Middle frontal gyrus (tissue), 1 donor: ENCODE measurements at regions not wholly inside any gene's neighbourhood (a gene's known extent, or its start where the extent isn't known, plus 50 kb on each side); places are given as distances from the start of the nearest gene placed in this dataset.

Source experiments
- DNase-seq: peaks from one replicate; pipeline ENCODE4 v3.0.0-alpha.2; 2015; ENCODE audit warnings: low spot score; ENCODE audit errors: extremely low spot score

DNA sequence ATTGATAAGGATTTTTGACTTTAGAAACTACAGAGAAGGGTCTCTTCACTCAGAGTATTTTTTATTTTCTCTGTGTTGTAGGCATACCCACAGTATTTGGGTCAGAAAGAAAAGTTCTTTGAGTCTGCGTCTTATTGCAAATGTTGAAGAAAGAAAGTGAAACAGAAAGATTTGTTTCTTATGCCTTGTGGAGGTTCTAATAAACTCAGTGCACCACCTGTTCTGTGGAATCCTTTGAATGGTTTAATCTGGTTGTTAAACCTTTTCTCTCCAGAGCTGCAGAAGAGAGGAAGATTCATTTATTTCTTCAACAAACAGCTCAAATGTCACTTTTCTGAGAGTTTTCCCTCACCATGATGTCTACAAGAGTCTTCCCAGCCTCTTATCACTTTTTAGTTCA lies 146.6 kb upstream of the PLEKHG7 start:
- DNase-seq = no peak

DNA sequence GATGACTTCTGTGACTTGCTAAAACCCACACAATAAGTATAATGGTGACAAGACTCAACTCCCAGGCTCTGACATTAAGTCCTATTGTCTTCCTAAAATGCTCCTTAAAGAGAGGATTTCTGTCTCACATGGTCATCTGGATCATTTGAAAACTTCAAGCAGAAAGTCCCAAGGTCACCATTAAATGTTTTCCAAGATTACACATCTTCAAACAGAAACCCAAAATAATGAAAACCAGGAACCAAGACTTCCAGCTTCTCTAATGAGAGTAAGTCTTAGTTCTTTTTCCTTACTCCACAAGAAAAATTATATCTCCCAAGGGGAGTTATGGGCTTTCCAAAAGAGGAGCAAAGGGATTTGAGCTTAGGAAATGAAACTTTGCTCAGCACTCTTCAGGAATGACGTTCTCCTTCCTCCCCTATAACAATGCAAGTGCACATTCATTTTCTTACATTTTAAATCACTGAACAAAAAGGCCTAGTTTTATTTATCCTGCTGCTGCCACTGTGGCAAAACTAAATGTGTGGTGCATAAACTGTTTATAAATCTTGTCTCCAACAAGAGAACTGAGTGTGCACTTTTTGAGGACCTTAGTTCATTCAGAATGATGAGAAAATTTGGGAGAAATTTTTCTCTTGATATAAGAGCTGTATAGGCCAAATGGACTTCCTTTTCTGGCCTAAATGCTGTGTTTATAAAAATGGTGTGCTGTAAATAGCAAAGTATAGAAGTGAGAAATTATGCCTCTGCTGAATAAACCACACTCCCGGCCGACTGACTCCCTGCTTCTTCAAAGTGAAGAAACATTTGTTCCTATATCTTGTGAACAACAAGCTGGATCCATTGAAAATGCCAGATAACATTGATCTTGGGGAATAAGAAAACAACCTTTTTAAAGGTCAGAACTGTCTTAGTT lies 148.4 kb upstream of the PLEKHG7 start:
- no peak for DNase-seq

- no peak for DNase-seq
Measured at GRCh38 chr12:92553389-92553788, 149.4 kb upstream of the PLEKHG7 start.

DNA sequence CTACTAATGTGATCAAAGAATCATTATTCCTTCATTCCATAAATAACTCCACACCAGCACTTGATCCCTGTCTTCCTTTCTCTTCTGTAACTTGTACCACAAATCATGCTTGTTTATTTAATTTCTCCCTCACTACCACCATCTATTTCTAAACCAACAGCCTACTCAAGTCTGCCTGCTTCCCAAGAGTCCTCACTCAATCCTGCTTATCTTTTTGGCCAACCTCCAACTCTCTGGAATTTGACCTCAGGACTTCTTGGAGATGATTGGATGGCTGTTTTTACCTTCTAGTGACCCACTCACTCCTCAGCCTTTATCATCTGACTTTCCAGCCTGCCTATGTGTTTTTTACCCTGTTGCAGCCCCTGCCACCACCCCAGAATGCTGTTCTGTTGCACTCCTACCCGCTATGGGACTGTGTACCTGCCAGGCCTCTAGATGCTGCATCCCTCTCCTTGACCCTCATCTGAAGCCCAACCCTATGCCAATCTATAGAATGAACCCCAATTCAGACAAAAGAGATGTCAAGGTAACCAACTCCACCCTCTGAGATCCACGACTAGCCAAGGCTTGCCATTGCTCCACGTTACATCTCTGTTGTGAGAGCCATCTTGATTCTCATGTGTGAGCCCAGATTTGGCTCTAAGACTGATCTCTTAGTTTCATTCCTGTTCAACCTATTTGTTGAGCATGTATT lies 150.2 kb upstream of the PLEKHG7 start:
- DNase-seq = no peak

- DNase-seq = no peak
Measured at GRCh38 chr12:92551853-92552397, 150.9 kb upstream of the PLEKHG7 start.

DNA sequence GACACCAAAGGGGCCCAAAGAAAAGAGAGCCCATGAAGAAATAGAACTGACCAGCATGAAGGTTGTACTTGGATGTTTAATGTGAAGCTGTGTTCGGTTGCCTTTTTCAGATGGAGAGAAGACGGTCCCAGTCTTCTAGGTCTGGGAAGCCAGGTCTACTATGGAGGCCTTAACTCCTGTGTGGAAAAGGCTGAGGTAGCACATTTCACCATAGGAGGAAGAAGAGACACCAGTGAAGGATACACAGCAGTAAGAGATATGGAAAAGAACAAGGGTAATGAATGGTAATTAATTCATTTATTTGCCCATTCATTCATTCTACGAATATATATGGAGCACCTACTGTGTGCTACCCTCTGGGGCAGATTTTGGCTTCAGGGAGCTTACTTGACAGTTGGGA lies 151.6 kb upstream of the PLEKHG7 start:
- DNase-seq = no peak

GRCh38 chr12:92550661-92551060 lies 152.1 kb upstream of the PLEKHG7 start:
- DNase-seq = no peak

DNA sequence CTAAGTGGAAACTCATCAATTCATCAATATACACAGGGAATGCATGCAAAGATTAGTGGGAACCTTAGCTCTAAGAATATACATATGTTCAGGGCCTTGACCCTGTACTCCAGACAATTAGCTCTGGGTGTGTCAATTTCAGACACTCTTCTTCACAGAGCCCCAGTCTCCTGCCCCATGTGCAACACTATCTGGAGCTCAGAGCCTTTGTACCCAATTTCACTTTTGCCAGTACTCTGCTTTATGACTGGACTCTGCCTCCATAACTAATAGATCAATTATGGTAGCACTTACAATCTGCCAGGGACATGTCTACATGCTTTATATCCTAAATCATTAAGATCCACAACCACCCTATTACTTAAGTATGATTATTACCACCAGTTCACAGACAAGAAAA lies 152.5 kb upstream of the PLEKHG7 start:
- no peak for DNase-seq

DNA sequence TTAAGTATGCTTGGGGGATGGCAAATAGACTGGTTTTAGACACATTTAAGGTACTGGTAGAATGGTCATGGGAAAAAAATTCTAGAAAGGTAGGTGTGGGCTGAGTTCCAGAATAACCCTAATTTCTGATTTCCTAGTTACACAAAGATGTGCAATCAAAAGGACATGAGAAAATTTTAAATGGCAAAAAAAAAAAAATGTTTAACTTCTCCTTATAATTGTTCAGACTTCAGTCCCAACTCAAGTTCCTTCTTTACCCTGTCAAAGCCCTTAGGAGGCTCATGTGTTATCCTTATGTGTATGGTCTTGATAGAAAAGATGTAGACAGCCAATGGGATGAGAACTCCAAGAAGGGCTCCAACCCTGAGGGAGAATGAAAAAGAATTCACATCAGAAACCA lies 153.3 kb upstream of the PLEKHG7 start:
- DNase-seq = no peak

GRCh38 chr12:92547906-92548305 lies 154.9 kb upstream of the PLEKHG7 start:
- DNase-seq = no peak

DNA sequence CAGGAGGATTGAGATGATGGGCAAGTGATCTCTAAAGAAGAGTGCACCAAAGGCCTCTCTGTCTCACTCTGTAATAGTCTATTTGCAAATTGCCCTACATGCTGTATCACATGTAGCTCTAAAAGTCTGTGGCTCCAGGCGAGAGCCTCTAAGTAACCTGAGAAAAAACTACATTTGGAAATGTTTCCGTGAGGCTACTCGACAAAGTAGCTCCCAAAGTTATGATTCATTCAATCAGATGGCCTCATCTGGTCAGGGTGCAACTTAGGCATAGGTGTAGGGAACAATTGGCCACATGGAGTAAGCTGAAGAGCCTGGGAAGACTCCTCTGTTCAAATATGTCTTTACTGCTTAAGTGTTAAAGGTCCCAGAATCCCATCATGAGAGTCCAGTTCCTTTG lies 155.4 kb upstream of the PLEKHG7 start:
- DNase-seq = no peak

- no peak for DNase-seq
Measured at GRCh38 chr12:92546635-92547348, 156.0 kb upstream of the PLEKHG7 start.

GRCh38 chr12:92546259-92546634 lies 156.5 kb upstream of the PLEKHG7 start:
- DNase-seq = no peak

DNA sequence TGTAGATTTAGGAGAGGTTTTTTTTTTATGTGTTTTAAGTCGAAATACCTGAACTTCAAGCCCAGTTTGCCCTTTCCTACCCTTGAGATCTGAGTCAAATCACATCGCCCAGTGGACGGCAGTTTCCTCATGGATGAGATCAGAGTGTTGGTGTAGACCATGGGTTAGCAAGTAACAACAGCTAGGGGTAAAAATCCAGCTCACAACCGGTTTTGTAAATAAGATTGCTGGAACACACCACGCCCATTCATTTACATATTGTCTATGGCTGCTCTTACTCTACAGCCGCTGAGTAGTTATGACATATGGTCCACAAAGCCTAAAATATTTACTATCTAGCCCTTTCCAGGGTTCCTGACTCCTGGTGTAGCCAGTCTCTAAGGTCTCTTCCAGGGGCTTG lies 158.5 kb upstream of the PLEKHG7 start:
- no peak for DNase-seq

GRCh38 chr12:92543840-92544239 lies 158.9 kb upstream of the PLEKHG7 start:
- no peak for DNase-seq

DNA sequence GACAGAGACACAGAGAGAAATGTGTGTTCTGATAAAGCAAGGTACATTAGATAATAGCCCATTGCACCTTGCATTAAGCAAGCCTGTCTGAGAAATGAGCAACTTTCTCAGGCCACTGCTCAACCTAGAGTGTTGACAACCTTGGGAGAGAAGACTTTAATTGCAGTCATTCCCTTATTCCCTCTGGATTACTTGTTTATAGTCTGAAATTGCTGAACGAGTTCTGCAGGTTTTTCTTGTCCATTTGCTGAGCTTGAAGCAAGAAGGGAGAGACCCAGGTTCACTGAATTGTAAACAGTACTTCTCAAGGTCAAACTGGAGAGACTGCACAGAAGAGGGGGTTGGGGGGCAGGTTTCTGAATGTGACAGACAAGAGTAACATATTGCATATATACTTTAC lies 159.4 kb upstream of the PLEKHG7 start:
- no peak for DNase-seq

GRCh38 chr12:92541731-92542130 lies 161.1 kb upstream of the PLEKHG7 start:
- DNase-seq = no peak

DNA sequence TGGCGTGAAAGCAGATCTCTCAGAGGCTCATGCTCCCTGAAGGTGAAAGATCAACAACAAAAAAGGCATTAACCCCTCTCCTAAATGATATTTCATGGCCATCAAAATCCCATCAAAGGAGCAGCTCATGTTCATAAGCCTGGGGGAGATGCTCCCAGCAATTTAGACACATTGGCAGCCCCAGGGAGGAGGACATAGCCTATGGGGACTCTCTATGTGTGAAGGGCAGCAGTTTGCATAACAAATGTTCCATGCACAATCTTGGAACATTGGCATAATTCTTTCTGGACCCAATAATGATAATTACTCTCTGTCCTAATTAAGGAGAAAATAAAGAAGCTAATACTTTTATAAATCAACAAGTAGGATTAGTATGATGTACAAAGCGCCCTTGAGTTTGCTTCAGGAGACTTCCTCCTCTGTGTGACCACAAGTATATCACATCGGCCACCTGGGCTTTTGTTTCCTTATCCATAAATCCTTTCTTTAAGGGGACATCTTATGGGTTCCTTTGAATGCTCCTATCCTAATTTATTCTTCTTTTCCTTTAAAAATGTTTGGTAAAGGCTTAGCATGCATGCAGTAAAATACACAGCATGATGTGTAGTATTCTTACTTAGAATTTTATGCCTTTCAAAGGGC lies 161.9 kb upstream of the PLEKHG7 start:
- DNase-seq = no peak

DNA sequence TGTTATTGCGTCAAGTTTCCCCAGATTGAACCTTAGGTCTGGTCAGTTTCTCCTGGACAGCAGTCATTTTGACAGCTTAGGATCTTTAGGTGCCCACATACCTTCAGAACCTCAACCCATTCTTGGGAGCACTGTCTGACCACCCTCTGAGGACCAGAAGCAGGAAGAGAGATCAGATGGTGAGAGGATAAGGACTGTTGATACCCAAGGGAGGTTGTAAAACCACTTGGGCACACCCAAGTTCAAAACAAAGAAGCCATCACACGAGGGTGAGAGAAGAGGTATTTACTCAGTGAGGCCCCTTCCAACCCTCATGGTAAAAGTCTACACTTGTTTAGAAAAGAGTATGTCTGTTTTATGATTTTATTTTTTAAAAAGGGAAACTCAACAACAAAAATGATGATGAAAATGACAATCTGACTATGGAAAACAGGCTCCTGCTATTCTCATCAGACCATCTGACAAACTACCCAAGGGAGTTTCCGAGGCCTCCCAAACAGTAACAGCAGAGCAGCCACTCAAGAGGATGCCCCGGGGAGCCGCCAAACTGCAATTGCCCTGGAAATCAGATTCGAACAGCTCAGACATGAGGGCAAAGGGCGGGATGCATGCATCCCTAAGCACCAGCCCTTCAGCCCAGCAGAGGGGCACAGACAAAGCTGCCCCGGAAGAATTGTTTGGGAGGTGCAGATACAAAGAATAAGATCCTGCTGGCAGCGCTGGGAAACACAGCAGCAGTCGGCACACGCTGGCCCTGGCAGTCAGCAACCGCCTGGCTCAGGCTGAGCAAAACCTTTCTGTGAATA lies 162.6 kb upstream of the PLEKHG7 start:
- no peak for DNase-seq

DNA sequence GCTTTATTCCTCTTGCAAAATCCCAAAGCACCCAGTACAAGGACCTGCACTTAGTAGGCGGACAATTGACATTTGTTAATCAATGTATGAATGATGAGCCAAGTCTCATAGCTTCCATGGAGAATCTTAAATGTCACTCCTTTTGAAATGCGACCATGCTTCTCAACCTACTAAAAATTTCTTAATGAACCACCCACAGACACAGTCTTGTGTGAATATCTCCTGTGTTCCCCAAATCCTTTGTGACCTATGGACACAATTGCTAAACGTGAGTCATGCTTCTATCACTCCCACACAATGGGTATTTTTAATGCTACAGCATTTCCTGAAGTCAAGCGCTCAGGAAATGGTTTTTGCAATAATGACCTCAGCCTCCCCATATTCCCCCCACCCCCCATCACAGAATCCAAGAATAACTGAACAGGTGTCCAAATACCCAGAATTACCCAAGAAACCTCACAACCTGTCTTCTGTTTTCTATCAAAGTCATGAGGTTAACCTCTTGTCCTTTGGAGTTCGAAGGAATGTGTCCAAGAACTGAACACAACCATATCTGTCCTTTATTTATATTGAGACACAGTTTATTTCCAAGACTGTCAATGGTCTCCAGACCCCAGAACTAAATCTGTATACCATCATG lies 163.6 kb upstream of the PLEKHG7 start:
- DNase-seq = no peak
